NB4 (cell line): ENCODE measurements at regions not wholly inside any gene's neighbourhood (a gene's known extent, or its start where the extent isn't known, plus 50 kb on each side); places are given as distances from the start of the nearest gene placed in this dataset.

ENCODE experiments used
- CTCF ChIP-seq: IDR thresholded peaks from one replicate; pipeline ENCODE4 v1.5.1; 2012; ENCODE audit warnings: low read depth, low read length
- POLR2A ChIP-seq: IDR thresholded peaks from 2 replicates; pipeline ENCODE4 v1.6.1; 2011; ENCODE audit warnings: mild to moderate bottlenecking; ENCODE audit not compliant: insufficient read length; ENCODE audit errors: extremely low read depth

- TF ChIP-seq POLR2A (no peak), CTCF (no peak)
Observed at GRCh38 chr12:89269174-89269573, 83.1 kb downstream of the DUSP6 start.
